AG10803 (cell line): ENCODE measurements at regions not wholly inside any gene's neighbourhood (a gene's known extent, or its start where the extent isn't known, plus 50 kb on each side); places are given as distances from the start of the nearest gene placed in this dataset.
"Not testable (repeated sequence)": the region's sequence is repeated elsewhere in the genome, so short reads cannot be mapped to it uniquely, and the experiment has no call there.

Source experiments
- DNase-seq: peaks from one replicate; pipeline ENCODE4 v3.0.0; 2010; ENCODE audit warnings: low read depth
- H3K4me3 ChIP-seq: 2 replicates; pipeline ENCODE4 v1.5.1; 2011; ENCODE audit warnings: mild to moderate bottlenecking, low read length, control low read depth
- TF ChIP-seq, protein P1 (sequence below): conservative IDR thresholded peaks from 2 replicates; pipeline ENCODE4 v1.5.1; 2011; ENCODE audit warnings: mild to moderate bottlenecking, low read length, control low read depth, inconsistent platforms

- TF ChIP-seq, protein P1, sequence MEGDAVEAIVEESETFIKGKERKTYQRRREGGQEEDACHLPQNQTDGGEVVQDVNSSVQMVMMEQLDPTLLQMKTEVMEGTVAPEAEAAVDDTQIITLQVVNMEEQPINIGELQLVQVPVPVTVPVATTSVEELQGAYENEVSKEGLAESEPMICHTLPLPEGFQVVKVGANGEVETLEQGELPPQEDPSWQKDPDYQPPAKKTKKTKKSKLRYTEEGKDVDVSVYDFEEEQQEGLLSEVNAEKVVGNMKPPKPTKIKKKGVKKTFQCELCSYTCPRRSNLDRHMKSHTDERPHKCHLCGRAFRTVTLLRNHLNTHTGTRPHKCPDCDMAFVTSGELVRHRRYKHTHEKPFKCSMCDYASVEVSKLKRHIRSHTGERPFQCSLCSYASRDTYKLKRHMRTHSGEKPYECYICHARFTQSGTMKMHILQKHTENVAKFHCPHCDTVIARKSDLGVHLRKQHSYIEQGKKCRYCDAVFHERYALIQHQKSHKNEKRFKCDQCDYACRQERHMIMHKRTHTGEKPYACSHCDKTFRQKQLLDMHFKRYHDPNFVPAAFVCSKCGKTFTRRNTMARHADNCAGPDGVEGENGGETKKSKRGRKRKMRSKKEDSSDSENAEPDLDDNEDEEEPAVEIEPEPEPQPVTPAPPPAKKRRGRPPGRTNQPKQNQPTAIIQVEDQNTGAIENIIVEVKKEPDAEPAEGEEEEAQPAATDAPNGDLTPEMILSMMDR = no peak
- no peak overlapping the region for H3K4me3 ChIP-seq
- no peak for DNase-seq
Observed at GRCh38 chr7:29639886-29640595, 76.4 kb downstream of the PRR15 start.

GRCh38 chr7:29641651-29642050, 78.0 kb downstream of the PRR15 start:
- TF ChIP-seq, protein P1 = no peak
- no peak for DNase-seq
- no peak overlapping the region for H3K4me3 ChIP-seq

GRCh38 chr7:29642494-29643155, 79.0 kb downstream of the PRR15 start:
- TF ChIP-seq, protein P1 = no peak
- no peak overlapping the region for H3K4me3 ChIP-seq
- no peak for DNase-seq

DNA sequence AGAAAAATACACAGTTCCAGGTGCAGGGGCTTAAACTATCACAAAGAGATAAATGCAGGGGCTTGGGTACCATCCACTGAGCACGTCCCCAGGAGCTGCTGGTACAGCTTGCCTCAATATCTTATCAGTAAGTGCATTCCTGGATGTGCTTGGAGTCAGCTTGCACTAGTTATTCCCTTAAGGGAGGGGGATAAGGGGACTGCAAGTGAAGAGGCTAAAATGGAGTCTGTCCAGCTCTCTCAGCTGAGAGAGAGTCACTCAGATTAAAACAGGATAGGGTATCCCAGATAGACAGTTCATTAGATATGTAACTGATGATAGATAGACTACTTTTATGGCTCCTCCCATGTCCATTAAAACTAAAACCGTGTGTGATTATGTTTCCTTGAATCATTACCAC, 82.5 kb downstream of the PRR15 start:
- H3K4me3 ChIP-seq, DNase-seq: not testable (repeated sequence)

DNA sequence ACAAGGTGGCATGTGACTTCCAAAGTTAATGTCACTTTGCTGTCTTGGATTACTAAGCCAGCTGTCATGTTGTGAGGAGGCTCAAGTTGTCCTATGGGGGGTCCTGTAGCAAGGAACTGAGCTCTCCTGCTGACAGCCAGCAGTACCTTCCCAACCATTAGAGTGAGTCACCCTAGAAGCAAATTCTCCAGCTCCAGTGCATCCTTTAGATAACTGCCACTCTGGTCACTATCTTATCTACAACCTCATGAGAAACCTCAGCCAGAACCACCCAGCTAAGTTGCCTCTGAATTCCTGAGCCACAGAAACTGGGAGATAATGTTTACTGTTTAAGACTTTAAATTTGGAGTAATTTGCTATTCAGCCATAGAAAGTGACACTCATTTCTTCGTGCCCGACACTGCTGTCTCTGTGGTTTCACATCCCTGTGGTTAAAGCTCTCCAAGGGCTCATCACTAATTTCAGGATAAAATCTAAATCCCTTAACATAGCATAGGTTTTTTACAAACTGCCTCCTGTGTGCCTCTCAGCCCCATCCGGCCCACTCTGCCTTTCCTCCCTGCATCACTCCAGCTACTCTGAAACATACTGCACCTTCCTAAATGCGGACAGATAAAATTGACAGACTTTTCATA, 83.5 kb downstream of the PRR15 start:
- DNase-seq = no peak
- TF ChIP-seq, protein P1 = no peak
- H3K4me3 ChIP-seq = no peak overlapping the region

GRCh38 chr7:29647691-29648210, 84.1 kb downstream of the PRR15 start:
- DNase-seq, H3K4me3 ChIP-seq: not testable (repeated sequence)

DNA sequence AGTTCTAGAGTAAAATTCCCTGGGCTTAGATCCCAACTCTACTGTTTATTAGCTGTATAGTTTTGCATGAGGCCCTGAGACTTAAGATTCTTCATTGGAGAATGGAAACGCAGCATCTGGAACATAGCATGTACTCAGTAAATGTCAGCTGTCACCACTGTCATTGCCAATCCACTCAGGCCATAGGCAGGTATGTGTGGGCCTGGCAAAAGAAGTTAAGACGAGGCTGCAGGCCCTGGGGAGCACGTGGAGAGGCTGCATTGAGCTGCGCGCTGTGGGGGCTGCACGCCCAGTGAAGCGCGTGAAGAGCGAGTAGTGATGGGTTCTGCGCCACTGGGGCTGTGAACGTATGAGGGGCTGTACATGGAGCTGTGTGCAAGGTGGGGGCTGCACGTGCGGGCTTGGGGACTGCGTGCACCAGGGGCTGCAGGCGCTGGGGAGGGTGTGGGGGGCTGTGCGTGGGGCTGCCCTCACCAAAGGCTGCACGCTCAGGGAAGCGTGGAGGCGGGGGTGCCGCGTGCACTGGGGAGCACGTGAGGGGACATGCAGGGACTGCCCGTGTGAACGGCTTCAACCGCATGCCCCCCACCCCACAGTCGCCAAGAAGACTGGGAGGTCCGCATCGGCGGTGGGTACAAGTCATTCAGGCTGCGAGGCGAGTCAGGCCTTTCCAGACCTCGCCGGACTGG, 85.5 kb downstream of the PRR15 start:
- TF ChIP-seq, protein P1 = no peak
- H3K4me3 ChIP-seq = no peak overlapping the region
- no peak for DNase-seq

DNA sequence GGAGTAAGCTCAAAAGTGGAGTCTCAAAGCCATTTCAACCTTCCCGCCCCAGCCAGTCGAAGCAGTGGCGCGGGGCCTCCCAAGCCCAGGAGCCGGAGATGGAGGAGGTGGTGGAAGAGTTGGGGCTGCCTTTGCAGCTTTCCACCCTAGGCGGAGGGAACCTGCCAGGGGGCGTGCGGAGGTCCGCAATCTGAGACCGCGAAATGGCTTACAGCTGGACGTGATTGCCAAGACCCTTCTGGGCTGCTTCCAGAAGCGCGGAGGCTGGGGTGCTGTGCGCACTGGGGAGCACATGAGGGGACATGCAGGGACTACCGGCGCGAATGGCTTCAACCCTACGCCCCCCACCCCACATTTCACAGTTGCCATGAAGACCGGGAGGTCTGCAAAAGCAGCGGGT, 86.2 kb downstream of the PRR15 start:
- TF ChIP-seq, protein P1 = no peak
- H3K4me3 ChIP-seq = no peak overlapping the region
- DNase-seq = no peak
